B cell (primary cell): ENCODE measurements at regions not wholly inside any gene's neighbourhood (a gene's known extent, or its start where the extent isn't known, plus 50 kb on each side); places are given as distances from the start of the nearest gene placed in this dataset.

Source experiments
- ATAC-seq: fragments of 200-7000 bp; cut with Tn5 transposase; one replicate; pipeline ENCODE4 v1.10.0; 2021; ENCODE audit warnings: low read depth, mild to moderate bottlenecking, moderate number of reproducible peaks, moderate library complexity
- CTCF ChIA-PET: fragments of 350-600 bp; sonication (Branson Sonifier 250); formaldehyde crosslinking; loops from one replicate; lab custom pipeline; 2021; ENCODE audit warnings: antibody characterized with exemption, inconsistent platforms; lab: Charles Lee
- POLR2A ChIA-PET: fragments of 350-600 bp; sonication (Branson Sonifier 250); formaldehyde crosslinking; loops from one replicate; lab custom pipeline; 2021; ENCODE audit warnings: antibody characterized with exemption; lab: Charles Lee
- DNase-seq: peaks from one replicate; pipeline ENCODE4 v3.0.0; 2013
- H2AFZ ChIP-seq: 2 replicates; pipeline ENCODE4 v1.6.1; 2012; ENCODE audit warnings: mild to moderate bottlenecking, low read depth, low read length; ENCODE audit not compliant: insufficient read depth, poor library complexity, severe bottlenecking
- H3K27ac ChIP-seq, 2 donors: 1 replicate in 1 of 2; 2 replicates in 1 of 2; pipeline ENCODE4 v1.5.1; 2012 to 2013; ENCODE audit warnings: low read length in 2 of 2, mild to moderate bottlenecking in 2 of 2, moderate library complexity in 1 of 2
- H3K27me3 ChIP-seq, 4 experiments: fragments of 200-600 bp in 1 of 4; sonication (generic) in 1 of 4; replicated peaks in 1 of 4; 1 replicate in 2 of 4; 2 replicates in 2 of 4; pipeline versions ENCODE4 v1.6.1 to v1.7.0; 2013 to 2016; ENCODE audit warnings: low read length in 3 of 4, mild to moderate bottlenecking in 2 of 4, mixed read lengths in 1 of 4, moderate library complexity in 1 of 4; ENCODE audit not compliant: insufficient read depth in 4 of 4, control insufficient read depth in 3 of 4; ENCODE audit errors: control extremely low read depth in 1 of 4
- H3K36me3 ChIP-seq, 2 experiments: replicated peaks in 1 of 2; 1 replicate in 1 of 2; 2 replicates in 1 of 2; pipeline versions ENCODE4 v1.6.1 to v1.7.1; 2013; ENCODE audit warnings: low read length in 1 of 2; ENCODE audit not compliant: insufficient read depth in 2 of 2, control insufficient read depth in 1 of 2; ENCODE audit errors: control extremely low read depth in 1 of 2, extremely low read depth in 1 of 2
- H3K4me1 ChIP-seq, 2 donors: fragments of 200-600 bp in 1 of 2; sonication (generic) in 1 of 2; 1 replicate in 1 of 2; 2 replicates in 1 of 2; pipeline versions ENCODE4 v1.5.1 to v1.6.1; 2013 to 2017; ENCODE audit warnings: low read length in 2 of 2; ENCODE audit not compliant: control insufficient read depth in 2 of 2, insufficient read depth in 2 of 2
- H3K4me2 ChIP-seq: replicated peaks from 2 replicates; pipeline ENCODE3; 2012; ENCODE audit warnings: mild to moderate bottlenecking, low read depth, low read length; ENCODE audit not compliant: poor library complexity, severe bottlenecking
- H3K4me3 ChIP-seq, 5 experiments: fragments of 200-600 bp in 1 of 5; sonication (generic) in 1 of 5; 1 replicate in 3 of 5; 2 replicates in 2 of 5; pipeline versions ENCODE4 v1.5.1 to v1.7.0; 2011 to 2016; ENCODE audit warnings: low read length in 4 of 5, mild to moderate bottlenecking in 4 of 5, low read depth in 2 of 5, control low read depth in 1 of 5, moderate library complexity in 1 of 5; ENCODE audit not compliant: insufficient read depth in 1 of 5; ENCODE audit errors: control extremely low read depth in 1 of 5, extremely low read depth in 1 of 5
- H3K79me2 ChIP-seq: fragments of 200-600 bp; sonication (generic); one replicate; pipeline ENCODE4 v1.6.0; 2016; ENCODE audit warnings: low read length; ENCODE audit not compliant: control insufficient read depth, insufficient read depth
- H3K9ac ChIP-seq: fragments of 200-600 bp; sonication (generic); 2 replicates; pipeline ENCODE4 v1.6.1; 2017; ENCODE audit warnings: mild to moderate bottlenecking, low read length, moderate library complexity
- H3K9me3 ChIP-seq, 3 donors: one replicate each; pipeline versions ENCODE4 v1.6.1 to v1.7.1; 2013; ENCODE audit warnings: low read length in 2 of 3; ENCODE audit not compliant: control insufficient read depth in 2 of 3, insufficient read depth in 1 of 3; ENCODE audit errors: control extremely low read depth in 1 of 3
- H4K20me1 ChIP-seq: 2 replicates; pipeline ENCODE4 v1.6.0; 2012; ENCODE audit warnings: mild to moderate bottlenecking, low read length; ENCODE audit not compliant: insufficient read depth, control insufficient read depth, poor library complexity, severe bottlenecking
- H3K27ac Mint-ChIP-seq: one replicate; pipeline ENCODE4 v1.8.0; 2021; ENCODE audit warnings: mixed read lengths
- H3K27me3 Mint-ChIP-seq: one replicate; pipeline ENCODE4 v1.8.0; 2021; ENCODE audit warnings: mixed read lengths
- H3K4me1 Mint-ChIP-seq: one replicate; pipeline ENCODE4 v1.8.0; 2021; ENCODE audit warnings: mixed read lengths
- H3K4me3 Mint-ChIP-seq: one replicate; pipeline ENCODE4 v1.8.0; 2021; ENCODE audit warnings: mixed read lengths
- H3K9me3 Mint-ChIP-seq: one replicate; pipeline ENCODE4 v1.8.0; 2022; ENCODE audit warnings: mixed read lengths; ENCODE audit not compliant: insufficient read depth
- CTCF ChIP-seq: fragments of 200-600 bp; IDR thresholded peaks from one replicate; pipeline ENCODE4 v1.8.0; 2022; ENCODE audit warnings: antibody characterized with exemption, mild to moderate bottlenecking
- EZH2 ChIP-seq: IDR thresholded peaks from 2 replicates; pipeline ENCODE4 v1.6.1; 2012; ENCODE audit warnings: borderline replicate concordance, low read depth, mild to moderate bottlenecking, moderate library complexity, low read length; ENCODE audit not compliant: insufficient read depth, poor library complexity, severe bottlenecking
- WGBS: methylation state at CpG from one replicate; pipeline ENCODE4 v1.1.5; 2013; ENCODE audit warnings: missing lambda C conversion rate; ENCODE audit not compliant: insufficient coverage; 5-methylcytosine and 5-hydroxymethylcytosine counted together
- intact Hi-C: fragments of 100-400 bp; cut with micrococcal nuclease; formaldehyde crosslinking; loops from one replicate; pipeline ENCODE4 v1.10.0; 2022

GRCh38 chr10:85293483-85293882 is 965.1 kb downstream of the CCSER2 start:
- 80% methylated on average over 2 of the region's 3 CpGs for WGBS

More at GRCh38 chr10:85293483-85293882, 965.1 kb downstream of the CCSER2 start:
- no peaks in the 10 kb centered on the region for H3K4me1 ChIP-seq
- H3K79me2 ChIP-seq: no peaks in the 10 kb centered on the region
- TF ChIP-seq EZH2 (no peak), CTCF (no peak)
- no peak for ATAC-seq
- H3K4me3 ChIP-seq: no peak overlapping the region
- H3K9me3 Mint-ChIP-seq: peaks cover 2% of the 10 kb centered on the region
- POLR2A ChIA-PET: no interaction called here
- no peak overlapping the region for H2AFZ ChIP-seq
- H3K4me3 Mint-ChIP-seq: no peak overlapping the region
- no peaks in the 10 kb centered on the region for H3K27me3 ChIP-seq
- peaks cover 0 to 1% (median 0%) of the 10 kb centered on the region in 3 donors for H3K9me3 ChIP-seq
- DNase-seq: no peak
- no peak overlapping the region for H3K27ac Mint-ChIP-seq
- H3K27me3 Mint-ChIP-seq: no peaks in the 10 kb centered on the region
- CTCF ChIA-PET: no interaction called here
- no peaks in the 10 kb centered on the region for H3K36me3 ChIP-seq
- no peaks in the 10 kb centered on the region for H3K4me1 Mint-ChIP-seq
- H3K4me2 ChIP-seq: no peak overlapping the region
- no peak overlapping the region for H3K9ac ChIP-seq
- no peaks in the 10 kb centered on the region for H4K20me1 ChIP-seq
- intact Hi-C loops: no loop called here
- no peak overlapping the region for H3K27ac ChIP-seq
